CD4-positive, alpha-beta T cell treated with Interleukin-10 for 1 hour (primary cell): ENCODE measurements at regions not wholly inside any gene's neighbourhood (a gene's known extent, or its start where the extent isn't known, plus 50 kb on each side); places are given as distances from the start of the nearest gene placed in this dataset.

Experiments
- DNase-seq: peaks from one replicate; pipeline ENCODE4 v3.0.0-alpha.2; 2020

GRCh38 chr2:219772103-219772635 is 144.7 kb downstream of the SLC4A3 start:
- DNase-seq: no peak

GRCh38 chr2:219772697-219773096 is 145.3 kb downstream of the SLC4A3 start:
- no peak for DNase-seq

GRCh38 chr2:219775506-219775905 is 148.1 kb downstream of the SLC4A3 start:
- DNase-seq: no peak

GRCh38 chr2:219777388-219777787 is 150.0 kb downstream of the SLC4A3 start:
- DNase-seq: no peak

GRCh38 chr2:219778189-219778588 is 150.8 kb downstream of the SLC4A3 start:
- DNase-seq: no peak

- DNase-seq: no peak
These were observed 155.4 kb downstream of the SLC4A3 start for GRCh38 chr2:219782737-219783348.

GRCh38 chr2:219783359-219783975 is 156.0 kb downstream of the SLC4A3 start:
- no peak for DNase-seq

GRCh38 chr2:219784178-219784577 is 156.7 kb downstream of the SLC4A3 start:
- DNase-seq: no peak

GRCh38 chr2:219789476-219789875 is 162.0 kb downstream of the SLC4A3 start:
- DNase-seq: no peak

- no peak for DNase-seq
These were observed 165.0 kb downstream of the SLC4A3 start for GRCh38 chr2:219792446-219792845.

GRCh38 chr2:219798430-219798829 is 171.0 kb downstream of the SLC4A3 start:
- DNase-seq: no peak

- no peak for DNase-seq
These were observed 175.9 kb downstream of the SLC4A3 start for GRCh38 chr2:219803294-219803693.

- DNase-seq: no peak
These were observed 183.5 kb downstream of the SLC4A3 start for GRCh38 chr2:219810895-219811294.

- no peak for DNase-seq
These were observed 185.2 kb downstream of the SLC4A3 start for GRCh38 chr2:219812672-219813071.

- no peak for DNase-seq
These were observed 193.3 kb downstream of the SLC4A3 start for GRCh38 chr2:219820767-219821166.

- no peak for DNase-seq
These were observed 196.1 kb downstream of the SLC4A3 start for GRCh38 chr2:219823574-219823973.

- DNase-seq: no peak
These were observed 197.6 kb downstream of the SLC4A3 start for GRCh38 chr2:219824996-219825395.

- no peak for DNase-seq
These were observed 200.7 kb downstream of the SLC4A3 start for GRCh38 chr2:219828127-219828526.

GRCh38 chr2:219829667-219830352 is 202.4 kb downstream of the SLC4A3 start:
- no peak for DNase-seq

GRCh38 chr2:219830353-219830738 is 202.9 kb downstream of the SLC4A3 start:
- DNase-seq: no peak

GRCh38 chr2:219831957-219832356 is 204.5 kb downstream of the SLC4A3 start:
- DNase-seq: no peak

- DNase-seq: no peak
These were observed 205.5 kb downstream of the SLC4A3 start for GRCh38 chr2:219832904-219833303.

GRCh38 chr2:219835493-219835892 is 208.1 kb downstream of the SLC4A3 start:
- no peak for DNase-seq

- DNase-seq: no peak
These were observed 209.3 kb downstream of the SLC4A3 start for GRCh38 chr2:219836647-219837177.
